Skeletal muscle tissue (tissue), 3 donors: ENCODE measurements at regions not wholly inside any gene's neighbourhood (a gene's known extent, or its start where the extent isn't known, plus 50 kb on each side); places are given as distances from the start of the nearest gene placed in this dataset.
"Not testable (repeated sequence)": the region's sequence is repeated elsewhere in the genome, so short reads cannot be mapped to it uniquely, and the experiment has no call there.

ENCODE experiments used
- H3K27ac ChIP-seq: one replicate; pipeline ENCODE4 v1.7.0; 2013; ENCODE audit warnings: mild to moderate bottlenecking, low read depth, low read length, inconsistent platforms
- H3K27me3 ChIP-seq, 3 donors: one replicate each; pipeline ENCODE4 v1.7.0; 2013; ENCODE audit warnings: low read length in 3 of 3; ENCODE audit not compliant: control insufficient read depth in 3 of 3, insufficient read depth in 3 of 3
- H3K36me3 ChIP-seq, 3 donors: one replicate each; pipeline ENCODE4 v1.7.0; 2013; ENCODE audit warnings: low read length in 3 of 3; ENCODE audit not compliant: control insufficient read depth in 3 of 3, insufficient read depth in 3 of 3
- H3K4me1 ChIP-seq, 3 donors: one replicate each; pipeline ENCODE4 v1.7.0; 2013; ENCODE audit warnings: low read length in 3 of 3, mild to moderate bottlenecking in 3 of 3; ENCODE audit not compliant: control insufficient read depth in 3 of 3, insufficient read depth in 3 of 3
- H3K4me3 ChIP-seq, 3 donors: one replicate each; pipeline ENCODE4 v1.7.0; 2013; ENCODE audit warnings: low read length in 3 of 3
- H3K9ac ChIP-seq, 3 donors: one replicate each; pipeline ENCODE4 v1.7.0; 2013; ENCODE audit warnings: low read length in 3 of 3, mild to moderate bottlenecking in 3 of 3, moderate library complexity in 2 of 3, low read depth in 1 of 3
- H3K9me3 ChIP-seq, 3 donors: one replicate each; pipeline ENCODE4 v1.7.0; 2013; ENCODE audit warnings: low read length in 3 of 3; ENCODE audit not compliant: control insufficient read depth in 3 of 3
- donor health status: Osteomylitis.

DNA sequence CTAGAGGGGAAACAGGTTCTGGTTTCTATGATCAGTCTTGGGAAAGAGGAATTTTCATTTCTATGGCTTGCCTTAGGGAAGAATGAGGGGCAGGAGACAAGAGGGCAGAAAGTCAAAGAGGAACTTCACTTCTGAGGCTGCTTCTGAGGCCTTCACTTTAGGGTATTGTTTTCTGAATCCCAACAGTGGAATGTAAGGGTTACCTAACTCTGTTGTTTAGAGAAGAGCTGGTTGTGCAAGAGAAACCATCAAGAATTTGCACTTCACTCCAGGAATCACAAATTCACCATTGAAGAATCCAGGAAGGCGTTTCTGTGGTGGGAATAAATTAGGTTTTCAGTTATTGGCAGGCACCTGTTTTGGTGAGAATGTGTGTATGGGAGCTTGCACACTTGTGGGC lies 126.7 kb upstream of the AMOT start:
- no peaks in the 10 kb centered on the region for H3K9me3 ChIP-seq
- no peaks in the 10 kb centered on the region for H3K4me1 ChIP-seq
- H3K9ac ChIP-seq = no peak overlapping the region
- no peak overlapping the region for H3K27ac ChIP-seq
- no peaks in the 10 kb centered on the region for H3K27me3 ChIP-seq
- no peaks in the 10 kb centered on the region for H3K36me3 ChIP-seq
- H3K4me3 ChIP-seq = no peak overlapping the region

GRCh38 chrX:112961981-112962380 lies 121.3 kb upstream of the AMOT start:
- Histone ChIP-seq H3K27me3 (no peaks in the 10 kb centered on the region), H3K36me3 (no peaks in the 10 kb centered on the region), H3K27ac (no peak overlapping the region), H3K4me1 (no peaks in the 10 kb centered on the region), H3K9me3 (no peaks in the 10 kb centered on the region), H3K4me3 (no peak overlapping the region), H3K9ac (no peak overlapping the region)

GRCh38 chrX:112947981-112948615 lies 107.5 kb upstream of the AMOT start:
- H3K4me3 ChIP-seq = no peak overlapping the region
- no peaks in the 10 kb centered on the region for H3K36me3 ChIP-seq
- no peaks in the 10 kb centered on the region for H3K27me3 ChIP-seq
- peaks cover 0 to 6% (median 3%) of the 10 kb centered on the region in 3 donors for H3K4me1 ChIP-seq
- H3K27ac ChIP-seq = no peak overlapping the region
- H3K9me3 ChIP-seq = no peaks in the 10 kb centered on the region
- no peak overlapping the region for H3K9ac ChIP-seq

- Histone ChIP-seq H3K9me3 (no peaks in the 10 kb centered on the region), H3K4me3 (no peak overlapping the region), H3K9ac (no peak overlapping the region), H3K27ac (no peak overlapping the region), H3K27me3 (no peaks in the 10 kb centered on the region), H3K4me1 (peaks cover 0 to 6% (median 3%) of the 10 kb centered on the region in 3 donors), H3K36me3 (no peaks in the 10 kb centered on the region)
Measured at GRCh38 chrX:112946227-112946626, 105.6 kb upstream of the AMOT start.

DNA sequence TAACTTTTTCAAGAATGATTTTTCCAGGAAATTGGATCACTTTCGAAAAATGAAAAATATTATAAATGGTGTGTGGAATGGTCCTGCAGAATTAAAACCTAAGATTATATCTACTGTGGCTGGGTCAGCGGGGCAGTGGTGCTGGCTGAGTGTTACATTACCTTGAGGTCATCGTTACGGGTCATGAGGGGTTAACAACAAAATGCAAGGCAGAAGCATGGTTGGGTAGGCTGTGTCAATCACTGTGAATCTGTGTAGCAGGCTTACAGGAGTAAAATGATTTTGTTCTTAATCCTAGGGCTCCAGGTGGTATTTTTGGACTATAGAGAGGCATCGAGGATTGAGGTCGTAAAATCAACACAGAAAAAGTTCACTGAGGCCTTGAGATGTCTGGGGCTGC lies 105.2 kb upstream of the AMOT start:
- H3K4me1 ChIP-seq = peaks cover 0 to 6% (median 3%) of the 10 kb centered on the region in 3 donors
- H3K36me3 ChIP-seq = no peaks in the 10 kb centered on the region
- no peak overlapping the region for H3K27ac ChIP-seq
- H3K27me3 ChIP-seq = no peaks in the 10 kb centered on the region
- H3K4me3 ChIP-seq = no peak overlapping the region
- H3K9me3 ChIP-seq = no peaks in the 10 kb centered on the region
- H3K9ac ChIP-seq = no peak overlapping the region

DNA sequence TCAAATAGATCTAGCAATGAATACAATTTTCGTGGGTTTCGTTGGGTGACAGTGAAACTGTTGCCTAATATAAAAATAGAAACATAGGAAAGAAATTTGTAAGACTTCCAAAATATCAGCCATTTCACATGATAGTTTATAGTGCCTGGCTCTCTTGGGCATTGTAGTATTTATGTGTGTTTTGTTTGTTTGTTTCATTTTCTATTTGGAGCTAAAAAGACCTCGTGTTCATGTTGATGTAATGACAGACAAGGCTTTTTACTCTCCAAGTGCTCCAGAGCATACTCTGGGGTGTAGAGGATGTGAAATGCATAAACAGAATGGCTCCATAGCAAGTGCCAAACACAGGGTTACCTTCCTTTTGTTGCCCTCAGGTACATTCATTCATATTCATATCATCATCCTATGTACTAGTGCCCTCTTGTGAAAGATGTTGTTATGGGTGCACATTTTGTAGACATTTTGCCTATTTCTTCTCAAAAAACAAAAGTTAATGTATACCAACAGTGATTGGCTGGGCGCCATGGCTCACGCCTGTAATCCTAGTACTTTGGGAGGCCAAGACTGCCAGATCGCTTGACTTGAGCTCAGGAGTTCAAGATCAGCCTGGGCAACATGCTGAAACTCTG lies 100.7 kb upstream of the AMOT start:
- H3K27ac ChIP-seq = no peak overlapping the region
- H3K9me3 ChIP-seq = no peaks in the 10 kb centered on the region
- no peaks in the 10 kb centered on the region for H3K4me1 ChIP-seq
- no peaks in the 10 kb centered on the region for H3K27me3 ChIP-seq
- peak overlapping the region in 1 of 3 donors; percentile 28 for H3K9ac ChIP-seq
- H3K36me3 ChIP-seq = no peaks in the 10 kb centered on the region
- peak overlapping the region in 2 of 3 donors; percentile 54 to 62 for H3K4me3 ChIP-seq

DNA sequence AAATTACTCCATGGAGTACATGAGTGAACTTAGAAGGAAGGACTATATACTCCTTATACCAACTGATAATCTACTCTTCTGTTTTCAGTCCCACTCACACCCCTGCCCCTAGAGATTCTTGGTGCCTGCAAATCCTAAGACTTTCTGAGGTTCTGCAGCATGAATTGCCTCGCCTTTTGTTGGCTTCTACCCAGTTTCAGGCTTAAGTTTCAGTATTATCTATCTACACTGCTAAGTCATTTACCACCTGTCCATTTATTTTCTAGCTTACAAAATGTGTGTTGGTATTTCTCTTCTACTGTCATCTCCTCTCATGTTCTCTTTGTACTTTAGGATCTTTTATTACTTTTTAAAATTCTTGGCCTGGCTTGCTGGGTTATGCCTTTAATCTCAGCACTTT lies 94.4 kb upstream of the AMOT start:
- Histone ChIP-seq H3K27ac (no peak overlapping the region), H3K9me3 (no peaks in the 10 kb centered on the region), H3K4me3 (no peak overlapping the region), H3K4me1 (peaks cover 0 to 5% (median 0%) of the 10 kb centered on the region in 3 donors), H3K9ac (no peak overlapping the region), H3K36me3 (no peaks in the 10 kb centered on the region), H3K27me3 (no peaks in the 10 kb centered on the region)

DNA sequence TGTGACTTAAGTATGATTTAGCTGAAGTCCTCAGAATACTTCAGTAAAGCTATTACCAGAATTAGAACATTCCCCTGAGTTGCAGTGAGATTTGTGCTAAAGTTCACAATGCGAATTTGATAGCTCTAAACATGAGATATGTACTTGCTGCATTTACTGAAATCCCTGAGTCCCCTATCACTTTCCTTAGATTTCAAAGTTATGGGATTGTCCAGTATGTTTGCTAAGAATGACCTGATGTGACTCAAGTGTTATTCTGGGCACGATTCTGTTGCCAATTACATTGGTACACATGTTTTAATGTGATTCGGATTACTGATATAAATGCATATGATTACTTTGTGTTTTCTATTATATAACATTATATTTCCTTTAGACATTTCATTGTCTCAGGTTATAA lies 91.3 kb upstream of the AMOT start:
- Histone ChIP-seq H3K27me3 (no peaks in the 10 kb centered on the region), H3K4me1 (peaks cover 0 to 5% (median 0%) of the 10 kb centered on the region in 3 donors), H3K4me3 (no peak overlapping the region), H3K36me3 (no peaks in the 10 kb centered on the region), H3K9ac (no peak overlapping the region), H3K27ac (peak overlapping the region; percentile 77), H3K9me3 (no peaks in the 10 kb centered on the region)

DNA sequence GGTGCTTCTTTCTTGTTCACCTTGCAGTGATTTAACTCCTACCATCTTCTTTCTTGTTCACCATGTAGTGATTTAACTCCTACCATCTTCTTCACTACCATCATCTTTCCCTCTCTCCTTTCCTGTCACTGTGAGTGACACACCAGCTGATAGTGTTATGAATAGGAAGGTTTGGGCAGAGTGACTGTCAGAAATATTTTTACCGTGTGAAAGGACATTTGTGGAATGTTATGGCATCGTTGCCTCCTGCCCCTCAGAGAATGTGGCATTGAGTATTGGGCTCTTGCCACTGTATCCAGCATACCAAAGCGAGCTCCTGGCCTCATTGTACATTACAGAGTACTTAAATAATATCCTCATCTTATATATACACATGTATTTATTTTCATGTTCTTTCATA lies 90.8 kb upstream of the AMOT start:
- Histone ChIP-seq H3K4me3 (peak overlapping the region in 1 of 3 donors; percentile 23), H3K4me1 (peaks cover 0 to 5% (median 0%) of the 10 kb centered on the region in 3 donors), H3K27me3 (no peaks in the 10 kb centered on the region), H3K9ac (no peak overlapping the region), H3K9me3 (no peaks in the 10 kb centered on the region), H3K36me3 (no peaks in the 10 kb centered on the region), H3K27ac (peak overlapping the region; percentile 77)

- H3K27ac ChIP-seq, H3K4me1 ChIP-seq, H3K4me3 ChIP-seq, H3K9ac ChIP-seq, H3K36me3 ChIP-seq, H3K27me3 ChIP-seq, H3K9me3 ChIP-seq: not testable (repeated sequence)
Measured at GRCh38 chrX:112923381-112923780, 82.8 kb upstream of the AMOT start.
